Fibroblast of skin of right quadriceps (primary cell): ENCODE measurements at regions not wholly inside any gene's neighbourhood (a gene's known extent, or its start where the extent isn't known, plus 50 kb on each side); places are given as distances from the start of the nearest gene placed in this dataset.

Experiments
- DNase-seq: peaks from one replicate; pipeline ENCODE4 v3.0.0-alpha.2; 2013

DNA sequence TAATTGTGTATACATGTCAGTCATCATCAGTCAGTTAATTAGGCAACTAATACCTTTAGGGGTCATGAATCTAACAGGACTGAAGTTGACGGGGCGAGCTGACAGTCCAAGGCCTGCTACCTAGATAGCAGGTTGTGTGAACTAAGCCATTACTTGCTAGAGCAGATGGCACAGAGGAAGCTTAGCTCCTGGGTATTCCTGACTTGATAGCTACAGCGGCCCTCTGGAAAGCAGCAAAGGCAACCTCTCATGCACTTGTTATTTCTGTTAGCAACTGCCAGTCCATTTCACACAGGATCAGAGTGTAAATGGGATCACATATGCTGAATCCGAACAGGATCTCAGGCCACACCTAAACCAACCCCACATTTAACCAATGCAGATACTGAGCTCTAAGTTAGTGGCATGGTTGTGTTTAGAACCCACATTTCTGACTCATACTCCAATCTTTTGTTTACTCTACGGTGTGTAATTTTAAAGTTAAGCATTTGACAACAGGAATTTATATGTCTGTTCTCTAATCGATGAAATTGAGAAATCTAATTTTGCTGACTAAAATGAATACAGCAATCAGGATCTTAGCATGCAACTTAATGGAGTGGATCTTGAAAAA, 521.3 kb upstream of the ZNF608 start:
- DNase-seq: no peak

DNA sequence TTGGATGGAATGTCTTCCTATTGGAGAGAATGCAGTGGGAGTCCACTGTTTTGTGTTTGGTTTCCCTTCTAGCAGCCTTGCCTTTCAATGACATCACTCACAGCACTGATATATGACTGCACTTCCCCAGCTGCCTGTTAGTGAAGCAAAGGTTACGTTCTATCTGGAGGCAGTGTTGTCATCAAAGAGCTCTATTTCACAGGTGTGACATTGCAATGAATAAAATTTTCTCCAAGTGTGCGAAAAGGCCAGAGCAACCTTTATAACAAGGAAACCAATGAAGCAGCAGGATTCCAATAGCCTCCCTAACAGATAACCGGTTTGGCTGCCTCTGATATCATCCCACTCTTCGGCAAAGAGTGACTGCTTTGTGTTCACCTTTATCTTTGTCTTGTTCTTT, 523.5 kb upstream of the ZNF608 start:
- DNase-seq: no peak

- DNase-seq: no peak
Measured at GRCh38 chr5:125272357-125272756, 525.9 kb upstream of the ZNF608 start.

- DNase-seq: no peak
Measured at GRCh38 chr5:125274211-125274610, 527.8 kb upstream of the ZNF608 start.

GRCh38 chr5:125274938-125275724, 528.7 kb upstream of the ZNF608 start:
- peak; percentile 74 for DNase-seq

GRCh38 chr5:125275725-125276090, 529.3 kb upstream of the ZNF608 start:
- DNase-seq: no peak

- DNase-seq: no peak
Measured at GRCh38 chr5:125276096-125276495, 529.7 kb upstream of the ZNF608 start.

DNA sequence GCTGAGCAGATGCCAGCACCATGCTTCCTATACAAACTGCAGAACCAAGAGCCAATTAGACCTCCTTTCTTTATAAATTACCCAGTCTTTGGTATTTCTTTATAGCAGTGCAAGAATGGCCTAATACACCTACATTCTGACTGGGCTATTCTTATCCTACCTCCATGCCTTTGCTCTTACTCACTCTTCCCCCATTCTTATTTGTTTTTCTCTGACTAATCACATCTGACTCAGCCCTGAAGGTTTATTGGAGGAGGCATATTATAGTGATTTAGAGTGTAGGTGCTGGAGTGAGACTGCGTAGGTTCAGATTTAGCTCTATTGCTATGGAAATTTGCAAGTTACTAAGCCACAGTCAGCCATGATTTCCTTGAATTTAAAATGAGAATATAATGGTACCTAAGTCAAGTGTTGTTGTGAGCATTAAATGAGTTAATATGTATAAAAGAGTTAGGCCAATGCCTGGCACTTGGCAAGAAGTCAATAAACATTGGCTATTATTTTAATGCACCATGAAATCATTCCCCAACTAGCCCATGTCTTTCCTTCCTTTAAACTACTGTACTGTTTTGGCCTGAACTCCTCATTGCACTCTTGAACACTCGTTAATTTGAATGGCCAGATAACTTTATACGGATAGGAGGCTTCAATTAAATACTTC, 531.2 kb upstream of the ZNF608 start:
- peak; percentile 91 for DNase-seq

GRCh38 chr5:125278711-125279110, 532.3 kb upstream of the ZNF608 start:
- no peak for DNase-seq

GRCh38 chr5:125281667-125282066, 535.2 kb upstream of the ZNF608 start:
- no peak for DNase-seq

- DNase-seq: no peak
Measured at GRCh38 chr5:125283372-125283771, 536.9 kb upstream of the ZNF608 start.

DNA sequence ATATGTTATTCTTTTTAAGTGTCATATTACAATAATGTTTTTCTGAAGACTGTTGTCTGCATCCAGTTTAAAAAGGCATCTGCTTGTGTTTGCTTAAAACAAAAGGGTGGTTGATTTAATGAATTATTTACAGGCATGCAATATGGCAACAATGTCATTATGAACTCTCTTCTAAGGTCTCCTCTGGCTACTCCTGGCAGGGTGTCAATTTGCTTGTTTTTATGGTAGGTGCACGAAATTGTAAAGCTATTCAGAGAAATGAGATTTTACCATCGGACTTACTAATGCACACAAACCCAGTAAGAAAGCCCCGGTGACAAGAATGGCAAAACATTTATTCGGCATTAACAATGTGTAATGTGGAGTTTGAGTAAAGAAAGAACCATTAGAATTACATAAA, 539.8 kb upstream of the ZNF608 start:
- no peak for DNase-seq

DNA sequence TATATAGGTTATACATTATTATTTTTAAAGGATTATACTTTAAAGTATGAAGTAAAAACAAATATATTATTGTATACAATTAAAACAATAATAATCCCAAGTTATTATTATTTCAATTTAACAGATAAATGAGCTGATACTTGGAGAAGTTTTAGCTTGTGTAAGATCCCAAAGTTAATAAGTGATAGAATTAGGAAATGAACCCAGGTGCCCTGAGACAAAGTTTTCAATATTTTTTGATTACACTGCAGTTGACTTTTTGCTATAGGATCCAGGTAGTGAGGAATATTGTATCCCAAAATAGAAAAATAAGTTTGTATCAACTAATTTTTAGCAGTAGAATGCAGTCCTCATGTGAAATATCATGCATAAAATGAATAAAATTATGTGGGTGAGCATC, 543.2 kb upstream of the ZNF608 start:
- no peak for DNase-seq

GRCh38 chr5:125290935-125291334, 544.5 kb upstream of the ZNF608 start:
- DNase-seq: no peak

DNA sequence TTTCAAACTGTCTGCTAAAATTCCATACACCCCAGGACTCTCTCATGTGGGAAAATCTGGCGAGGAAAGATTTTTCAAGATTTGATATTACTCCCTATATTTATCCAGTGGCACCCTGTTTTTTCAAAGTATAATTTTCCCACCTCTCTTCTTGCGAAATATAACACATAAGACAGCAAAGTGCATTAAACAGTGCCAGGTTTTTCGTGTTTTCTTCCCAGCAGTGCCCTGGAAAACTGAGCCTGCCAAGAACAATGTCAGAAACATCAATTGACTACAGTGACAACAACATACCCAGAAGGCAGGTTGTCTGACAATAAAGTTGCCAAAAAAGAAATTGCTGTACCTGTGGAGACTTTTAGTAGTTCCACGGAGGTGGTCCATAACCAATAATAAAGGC, 545.0 kb upstream of the ZNF608 start:
- no peak for DNase-seq

- DNase-seq: no peak
Measured at GRCh38 chr5:125293223-125293622, 546.8 kb upstream of the ZNF608 start.

- DNase-seq: no peak
Measured at GRCh38 chr5:125293726-125294125, 547.3 kb upstream of the ZNF608 start.

- no peak for DNase-seq
Measured at GRCh38 chr5:125294844-125295243, 548.4 kb upstream of the ZNF608 start.

- DNase-seq: peak; percentile 67
Measured at GRCh38 chr5:125295405-125295872, 549.0 kb upstream of the ZNF608 start.

DNA sequence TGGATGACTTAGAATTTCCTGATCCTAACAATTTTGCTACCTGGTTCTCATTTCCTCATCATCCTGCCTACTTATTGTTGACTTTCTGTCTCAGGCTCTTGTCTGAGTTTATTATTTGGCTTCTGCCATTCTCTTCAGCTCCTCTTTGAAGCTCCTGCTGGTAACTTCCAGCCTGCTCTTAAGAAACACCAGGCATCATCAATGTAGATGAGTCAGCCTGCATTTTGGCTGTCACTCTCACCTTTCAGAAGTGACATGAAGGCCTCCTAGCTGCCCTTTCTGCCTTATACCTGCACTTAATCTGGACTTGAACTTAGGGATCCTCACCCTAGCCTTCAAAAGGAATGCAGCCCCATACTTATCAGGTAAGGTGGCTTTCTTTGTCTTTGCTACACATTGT, 551.8 kb upstream of the ZNF608 start:
- no peak for DNase-seq

DNA sequence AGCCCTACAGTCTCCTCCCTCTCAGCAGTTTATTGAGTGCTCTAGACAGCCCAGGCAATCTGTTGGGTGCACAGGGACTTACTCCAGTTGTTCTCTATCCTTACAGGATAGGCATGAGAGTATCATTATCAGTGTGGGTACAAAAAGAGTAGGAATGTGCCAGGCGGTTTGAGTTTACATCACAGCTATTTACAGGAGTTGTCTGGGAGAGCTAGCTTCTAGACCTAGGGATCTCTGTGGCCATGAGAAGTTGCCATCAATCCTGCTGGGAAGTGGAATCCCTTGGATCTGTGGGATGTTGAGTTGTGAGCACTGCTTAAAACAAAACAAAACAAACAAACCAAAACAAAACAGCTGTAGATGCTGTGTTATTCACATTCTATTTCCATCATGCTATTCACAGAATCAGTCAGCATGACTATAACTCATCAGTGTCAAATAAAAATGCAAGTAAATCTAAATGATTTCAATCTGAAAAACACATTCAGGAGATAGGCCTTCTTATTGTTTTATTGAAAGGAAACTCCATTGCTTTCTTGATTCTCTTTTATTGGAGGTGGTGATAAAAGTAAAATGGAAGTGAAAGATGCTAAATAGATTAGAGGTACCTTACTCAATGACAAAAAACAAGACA, 552.4 kb upstream of the ZNF608 start:
- DNase-seq: no peak

DNA sequence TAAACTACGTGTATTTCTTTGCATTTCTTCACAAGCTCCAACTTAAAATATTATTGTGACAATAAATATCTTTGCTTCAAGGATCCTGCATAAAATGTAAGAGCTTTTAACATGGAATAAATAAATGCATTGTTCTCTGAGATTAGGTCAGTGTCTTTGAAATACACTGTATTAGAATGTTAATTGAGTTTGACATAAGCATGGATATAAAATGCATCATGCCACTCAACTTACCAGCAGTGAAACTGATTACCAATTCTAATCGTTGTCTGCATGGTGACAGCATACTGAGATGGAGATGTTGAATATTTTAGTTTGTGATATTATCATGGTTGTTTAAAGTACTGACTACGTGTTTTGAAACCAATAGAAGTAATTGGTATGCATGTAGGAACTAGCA, 555.3 kb upstream of the ZNF608 start:
- DNase-seq: no peak

- no peak for DNase-seq
Measured at GRCh38 chr5:125302577-125302976, 556.1 kb upstream of the ZNF608 start.

DNA sequence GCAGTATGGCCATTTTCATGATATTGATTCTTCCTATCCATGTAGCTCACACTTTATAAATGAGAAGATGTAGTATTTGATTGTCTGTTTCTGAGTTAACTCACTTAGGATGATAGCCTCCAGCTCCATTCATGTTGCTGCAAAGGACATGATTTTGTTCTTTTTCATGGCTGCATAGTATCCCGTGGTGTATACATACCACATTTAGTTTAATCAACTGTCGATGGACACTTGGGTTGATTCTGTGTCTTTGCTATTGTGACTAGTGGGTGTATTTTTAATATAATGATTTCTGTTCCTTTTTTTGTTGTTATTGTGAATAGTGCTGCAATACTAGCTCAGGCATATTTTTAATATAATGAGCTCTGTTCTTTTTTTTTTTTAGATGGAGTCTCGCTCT, 560.3 kb upstream of the ZNF608 start:
- DNase-seq: no peak
